WERI-Rb-1 (cell line): ENCODE measurements at regions not wholly inside any gene's neighbourhood (a gene's known extent, or its start where the extent isn't known, plus 50 kb on each side); places are given as distances from the start of the nearest gene placed in this dataset.

Experiments
- DNase-seq: peaks from one replicate; pipeline ENCODE4 v3.0.0-alpha.2; 2020
- H3K27ac ChIP-seq: fragments of 250-450 bp; sonication (Bioruptor Pico); 2 replicates; pipeline ENCODE4 v1.5.1; 2020; ENCODE audit warnings: mild to moderate bottlenecking, moderate library complexity
- H3K27me3 ChIP-seq: fragments of 250-450 bp; sonication (Bioruptor Pico); 2 replicates; pipeline ENCODE4 v1.5.1; 2021; ENCODE audit warnings: mild to moderate bottlenecking, low read depth, moderate library complexity; ENCODE audit not compliant: insufficient read depth, severe bottlenecking
- H3K36me3 ChIP-seq: fragments of 250-450 bp; sonication (Bioruptor Pico); 2 replicates; pipeline ENCODE4 v1.5.1; 2020; ENCODE audit warnings: mild to moderate bottlenecking, moderate library complexity
- H3K4me3 ChIP-seq: 2 replicates; pipeline ENCODE4 v1.5.1; 2011; ENCODE audit warnings: low read depth, mild to moderate bottlenecking, control low read depth, low read length
- H3K9me3 ChIP-seq: fragments of 250-450 bp; sonication (Bioruptor Pico); 2 replicates; pipeline ENCODE4 v1.5.1; 2021; ENCODE audit warnings: mild to moderate bottlenecking, moderate library complexity; ENCODE audit not compliant: severe bottlenecking
- CTCF ChIP-seq: IDR thresholded peaks from 2 replicates; pipeline ENCODE4 v1.5.1; 2011; ENCODE audit warnings: low read depth, mild to moderate bottlenecking, control low read depth, inconsistent platforms, low read length

- Histone ChIP-seq H3K27me3 (no peaks in the 10 kb centered on the region), H3K9me3 (no peaks in the 10 kb centered on the region), H3K27ac (peak overlapping the region; percentile 86), H3K36me3 (no peaks in the 10 kb centered on the region), H3K4me3 (peak overlapping the region; percentile 38)
- no peak for TF ChIP-seq CTCF
- no peak for DNase-seq
Observed at GRCh38 chr11:20249796-20250195, 89.5 kb upstream of the DBX1 start.

GRCh38 chr11:20249378-20249777 lies 89.1 kb upstream of the DBX1 start:
- peak; percentile 48 for DNase-seq
- H3K9me3 ChIP-seq = no peaks in the 10 kb centered on the region
- H3K27me3 ChIP-seq = no peaks in the 10 kb centered on the region
- no peaks in the 10 kb centered on the region for H3K36me3 ChIP-seq
- peak overlapping the region; percentile 86 for H3K27ac ChIP-seq
- peak overlapping the region; percentile 38; the same call in 1 of the 2 replicates for H3K4me3 ChIP-seq
- TF ChIP-seq CTCF = no peak

- Histone ChIP-seq H3K9me3 (no peaks in the 10 kb centered on the region), H3K27ac (peak overlapping the region; percentile 86), H3K4me3 (no peak overlapping the region), H3K36me3 (no peaks in the 10 kb centered on the region), H3K27me3 (no peaks in the 10 kb centered on the region)
- TF ChIP-seq CTCF = no peak
- DNase-seq = no peak
Observed at GRCh38 chr11:20248871-20249270, 88.6 kb upstream of the DBX1 start.

GRCh38 chr11:20248121-20248772 lies 88.0 kb upstream of the DBX1 start:
- Histone ChIP-seq H3K27ac (peak overlapping the region; percentile 86), H3K4me3 (no peak overlapping the region)

GRCh38 chr11:20247591-20248007 lies 87.3 kb upstream of the DBX1 start:
- TF ChIP-seq CTCF = no peak
- H3K9me3 ChIP-seq = no peaks in the 10 kb centered on the region
- no peak for DNase-seq
- no peak overlapping the region for H3K4me3 ChIP-seq
- peak overlapping the region; percentile 86 for H3K27ac ChIP-seq
- H3K36me3 ChIP-seq = no peaks in the 10 kb centered on the region
- H3K27me3 ChIP-seq = no peaks in the 10 kb centered on the region

More at GRCh38 chr11:20248121-20248772, 88.0 kb upstream of the DBX1 start:
- no peak for TF ChIP-seq CTCF
- Histone ChIP-seq H3K36me3 (no peaks in the 10 kb centered on the region), H3K27me3 (no peaks in the 10 kb centered on the region), H3K9me3 (no peaks in the 10 kb centered on the region)
- DNase-seq = no peak

- Histone ChIP-seq H3K27ac (no peak overlapping the region), H3K9me3 (no peaks in the 10 kb centered on the region), H3K36me3 (no peaks in the 10 kb centered on the region), H3K4me3 (no peak overlapping the region), H3K27me3 (no peaks in the 10 kb centered on the region)
- peak; percentile 7; the same call in 1 of the 2 replicates for TF ChIP-seq CTCF
- no peak for DNase-seq
Observed at GRCh38 chr11:20243974-20244373, 83.7 kb upstream of the DBX1 start.
